GM12875 (cell line): ENCODE measurements at regions not wholly inside any gene's neighbourhood (a gene's known extent, or its start where the extent isn't known, plus 50 kb on each side); places are given as distances from the start of the nearest gene placed in this dataset.
"Not testable (repeated sequence)": the region's sequence is repeated elsewhere in the genome, so short reads cannot be mapped to it uniquely, and the experiment has no call there.

Experiments used
- H3K4me3 ChIP-seq: one replicate; pipeline ENCODE4 v1.5.1; 2011; ENCODE audit warnings: low read depth, low read length, control low read depth
- CTCF ChIP-seq: IDR thresholded peaks from 2 replicates; pipeline ENCODE4 v1.5.1; 2011; ENCODE audit warnings: low read depth, mild to moderate bottlenecking, control low read depth, inconsistent platforms, low read length, moderate library complexity, borderline replicate concordance; ENCODE audit not compliant: insufficient read depth

GRCh38 chr10:29866356-29866755 lies 193.0 kb downstream of the JCAD start:
- H3K4me3 ChIP-seq: no peak overlapping the region
- TF ChIP-seq CTCF: no peak

- H3K4me3 ChIP-seq: no peak overlapping the region
- TF ChIP-seq CTCF: no peak
Observed at GRCh38 chr10:29865700-29866355, 193.6 kb downstream of the JCAD start.

- no peak for TF ChIP-seq CTCF
- no peak overlapping the region for H3K4me3 ChIP-seq
Observed at GRCh38 chr10:29862923-29863614, 196.3 kb downstream of the JCAD start.

- H3K4me3 ChIP-seq: no peak overlapping the region
- TF ChIP-seq CTCF: no peak
Observed at GRCh38 chr10:29861811-29862505, 197.4 kb downstream of the JCAD start.

- not testable (repeated sequence) for H3K4me3 ChIP-seq
Observed at GRCh38 chr10:29861231-29861630, 198.2 kb downstream of the JCAD start.

- TF ChIP-seq CTCF: no peak
- H3K4me3 ChIP-seq: no peak overlapping the region
Observed at GRCh38 chr10:29860166-29860565, 199.2 kb downstream of the JCAD start.

GRCh38 chr10:29859521-29860130 lies 199.8 kb downstream of the JCAD start:
- no peak overlapping the region for H3K4me3 ChIP-seq
- no peak for TF ChIP-seq CTCF
